ENCODE measurements at regions not wholly inside any gene's neighbourhood (a gene's known extent, or its start where the extent isn't known, plus 50 kb on each side); places are given as distances from the start of the nearest gene placed in this dataset.

DNA sequence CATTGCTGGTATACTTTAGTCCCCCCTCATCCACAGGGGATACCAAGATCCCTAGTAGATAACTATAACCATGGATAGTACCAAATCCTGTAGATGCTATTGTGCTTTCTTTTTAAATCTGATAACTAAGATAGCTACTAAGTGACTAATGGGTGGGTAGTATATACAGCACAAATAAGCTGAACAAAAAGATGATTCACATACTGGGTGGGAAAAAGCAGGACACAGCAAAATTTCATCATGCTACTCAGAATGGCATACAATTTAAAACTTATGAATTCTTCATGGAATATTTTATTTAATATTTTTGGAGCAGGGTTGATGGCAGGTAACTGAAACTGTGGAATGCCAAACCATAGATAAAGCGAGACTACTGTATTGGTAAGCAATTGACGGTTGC lies 161.6 kb downstream of the IL15 start:
- TF ChIP-seq POLR2A (IDR thresholded peaks at IDR 0.05; ENCODE audit: extremely low read depth, insufficient read length): no peak
- no peak for TF ChIP-seq MYC (IDR thresholded peaks at IDR 0.05; ENCODE audit: low read depth, low read length)
- TF ChIP-seq, protein P1, sequence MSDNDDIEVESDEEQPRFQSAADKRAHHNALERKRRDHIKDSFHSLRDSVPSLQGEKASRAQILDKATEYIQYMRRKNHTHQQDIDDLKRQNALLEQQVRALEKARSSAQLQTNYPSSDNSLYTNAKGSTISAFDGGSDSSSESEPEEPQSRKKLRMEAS (IDR thresholded peaks at IDR 0.05; ENCODE audit: low read depth, low read length): no peak
- TF ChIP-seq, protein P2, sequence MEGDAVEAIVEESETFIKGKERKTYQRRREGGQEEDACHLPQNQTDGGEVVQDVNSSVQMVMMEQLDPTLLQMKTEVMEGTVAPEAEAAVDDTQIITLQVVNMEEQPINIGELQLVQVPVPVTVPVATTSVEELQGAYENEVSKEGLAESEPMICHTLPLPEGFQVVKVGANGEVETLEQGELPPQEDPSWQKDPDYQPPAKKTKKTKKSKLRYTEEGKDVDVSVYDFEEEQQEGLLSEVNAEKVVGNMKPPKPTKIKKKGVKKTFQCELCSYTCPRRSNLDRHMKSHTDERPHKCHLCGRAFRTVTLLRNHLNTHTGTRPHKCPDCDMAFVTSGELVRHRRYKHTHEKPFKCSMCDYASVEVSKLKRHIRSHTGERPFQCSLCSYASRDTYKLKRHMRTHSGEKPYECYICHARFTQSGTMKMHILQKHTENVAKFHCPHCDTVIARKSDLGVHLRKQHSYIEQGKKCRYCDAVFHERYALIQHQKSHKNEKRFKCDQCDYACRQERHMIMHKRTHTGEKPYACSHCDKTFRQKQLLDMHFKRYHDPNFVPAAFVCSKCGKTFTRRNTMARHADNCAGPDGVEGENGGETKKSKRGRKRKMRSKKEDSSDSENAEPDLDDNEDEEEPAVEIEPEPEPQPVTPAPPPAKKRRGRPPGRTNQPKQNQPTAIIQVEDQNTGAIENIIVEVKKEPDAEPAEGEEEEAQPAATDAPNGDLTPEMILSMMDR (IDR thresholded peaks at IDR 0.05; ENCODE audit: low read depth, low read length): no peak

DNA sequence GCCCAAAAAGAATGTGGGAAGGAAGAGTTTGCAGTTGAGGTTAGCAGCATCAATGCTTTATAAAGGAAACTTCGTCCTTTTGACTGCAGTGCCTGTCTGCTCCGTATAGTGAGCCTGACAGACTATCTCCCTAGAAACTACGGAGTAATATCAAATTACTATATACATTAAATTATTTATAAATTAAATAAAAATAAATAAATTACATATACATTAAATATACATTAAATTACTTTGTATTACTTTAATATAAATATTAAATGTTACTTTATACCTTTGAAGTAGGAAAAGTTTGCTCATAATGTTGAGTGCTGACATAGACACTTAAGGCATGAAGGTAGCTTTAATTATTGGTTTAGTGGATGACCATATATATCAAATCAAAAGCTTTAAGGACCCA lies 165.2 kb downstream of the IL15 start:
- no peak for DNase-seq (ENCODE audit: low read depth)
- no peak overlapping the region for H3K4me3 ChIP-seq (ENCODE audit: low read depth, low read length)
- TF ChIP-seq POLR2A (IDR thresholded peaks at IDR 0.05; ENCODE audit: extremely low read depth, insufficient read length): no peak
- TF ChIP-seq, protein P2 (IDR thresholded peaks at IDR 0.05; ENCODE audit: low read depth, low read length): no peak
- no peak for TF ChIP-seq MYC (IDR thresholded peaks at IDR 0.05; ENCODE audit: low read depth, low read length)
- TF ChIP-seq, protein P1 (IDR thresholded peaks at IDR 0.05; ENCODE audit: low read depth, low read length): no peak

More for the DNA sequence above, 161.6 kb downstream of the IL15 start:
- no peak overlapping the region for H3K4me3 ChIP-seq (ENCODE audit: low read depth, low read length)
- DNase-seq (ENCODE audit: low read depth): no peak

DNA sequence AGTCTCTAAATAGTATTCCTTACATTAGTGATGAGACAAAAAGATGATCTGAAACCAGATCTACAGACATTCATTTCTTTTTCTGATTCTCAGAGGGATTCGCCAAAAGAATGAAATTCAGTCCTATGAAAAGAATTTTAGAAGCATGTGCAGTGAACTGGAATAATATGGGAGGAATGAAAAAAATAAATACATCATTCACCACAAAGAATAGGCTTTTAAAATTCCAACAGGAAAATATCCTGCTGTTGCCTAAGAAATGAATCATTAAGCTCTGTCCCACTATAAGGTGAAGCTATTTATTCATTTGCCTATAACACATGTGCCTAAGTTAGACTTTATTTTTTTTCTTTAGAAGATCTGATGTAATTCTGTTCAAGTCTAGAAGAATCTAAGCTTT lies 165.9 kb downstream of the IL15 start:
- no peak overlapping the region for H3K4me3 ChIP-seq (ENCODE audit: low read depth, low read length)
- no peak for DNase-seq (ENCODE audit: low read depth)
- TF ChIP-seq MYC (IDR thresholded peaks at IDR 0.05; ENCODE audit: low read depth, low read length): no peak
- no peak for TF ChIP-seq POLR2A (IDR thresholded peaks at IDR 0.05; ENCODE audit: extremely low read depth, insufficient read length)
- TF ChIP-seq, protein P1 (IDR thresholded peaks at IDR 0.05; ENCODE audit: low read depth, low read length): no peak
- TF ChIP-seq, protein P2 (IDR thresholded peaks at IDR 0.05; ENCODE audit: low read depth, low read length): no peak

DNA sequence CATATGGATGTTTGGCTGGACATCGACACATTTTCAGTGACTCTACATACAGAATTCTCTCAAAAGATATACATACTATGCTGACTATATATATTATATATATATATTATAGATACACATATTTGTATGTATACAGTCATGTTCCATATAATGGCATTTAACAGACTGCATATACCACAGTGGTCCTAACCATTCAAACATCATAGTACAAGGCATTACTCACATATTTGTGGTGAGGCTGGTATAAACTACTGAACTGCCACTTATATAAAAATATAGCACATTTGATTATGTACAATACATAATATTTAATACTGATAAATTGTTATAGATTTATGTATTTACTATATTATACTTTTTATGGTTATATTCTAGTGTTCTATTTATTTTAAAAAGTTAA lies 168.5 kb downstream of the IL15 start:
- TF ChIP-seq MYC (IDR thresholded peaks at IDR 0.05; ENCODE audit: low read depth, low read length) (no peak), POLR2A (IDR thresholded peaks at IDR 0.05; ENCODE audit: extremely low read depth, insufficient read length) (no peak)
- TF ChIP-seq, protein P1 (IDR thresholded peaks at IDR 0.05; ENCODE audit: low read depth, low read length): no peak
- TF ChIP-seq, protein P2 (IDR thresholded peaks at IDR 0.05; ENCODE audit: low read depth, low read length): no peak
- no peak overlapping the region for H3K4me3 ChIP-seq (ENCODE audit: low read depth, low read length)
- DNase-seq (ENCODE audit: low read depth): no peak

DNA sequence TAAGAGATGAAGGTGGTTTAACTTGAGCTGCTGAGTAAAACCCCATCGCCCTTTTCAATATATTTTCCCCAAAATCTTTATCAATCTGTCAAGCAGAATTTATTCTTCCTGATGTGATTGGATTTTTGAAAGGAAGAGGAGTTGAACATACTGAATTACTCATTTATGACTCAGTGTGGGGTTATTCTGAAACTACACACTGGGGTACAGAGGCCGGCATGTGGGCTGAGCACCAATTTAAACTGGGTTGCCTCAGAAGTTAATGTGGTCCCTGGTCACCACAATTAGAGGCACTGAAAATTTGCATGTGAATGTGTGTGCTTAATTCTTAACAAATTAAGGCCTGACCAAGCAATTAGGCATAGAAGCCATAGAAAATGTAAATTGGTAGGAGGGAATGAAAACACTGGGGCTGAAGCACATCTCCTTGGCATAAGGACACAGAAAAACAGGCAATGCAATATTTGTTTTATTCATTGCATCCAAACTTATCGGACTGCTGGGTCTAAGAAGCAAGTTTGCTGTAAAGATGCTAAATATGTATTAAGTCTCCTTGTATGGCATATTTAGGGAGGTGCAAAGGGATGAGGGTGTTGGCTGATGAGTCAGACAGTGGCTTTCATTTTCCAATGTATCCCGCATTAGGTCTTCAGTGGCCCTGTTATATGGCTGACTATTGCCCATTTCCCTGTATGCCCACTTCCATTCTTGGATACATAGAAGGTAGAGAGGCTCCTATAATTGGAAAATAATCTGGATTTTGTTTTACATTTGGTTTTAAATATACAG lies 170.9 kb downstream of the IL15 start:
- TF ChIP-seq, protein P1 (IDR thresholded peaks at IDR 0.05; ENCODE audit: low read depth, low read length): no peak
- TF ChIP-seq MYC (IDR thresholded peaks at IDR 0.05; ENCODE audit: low read depth, low read length) (no peak), POLR2A (IDR thresholded peaks at IDR 0.05; ENCODE audit: extremely low read depth, insufficient read length) (no peak)
- TF ChIP-seq, protein P2 (IDR thresholded peaks at IDR 0.05; ENCODE audit: low read depth, low read length): no peak
- H3K4me3 ChIP-seq (ENCODE audit: low read depth, low read length): no peak overlapping the region
- DNase-seq (ENCODE audit: low read depth): no peak

Measured in NB4 (cell line).